ENCODE measurements at regions not wholly inside any gene's neighbourhood (a gene's known extent, or its start where the extent isn't known, plus 50 kb on each side); places are given as distances from the start of the nearest gene placed in this dataset.
A peak's percentile ranks its signal among the peaks of the same experiment; 100 is the strongest.

DNA sequence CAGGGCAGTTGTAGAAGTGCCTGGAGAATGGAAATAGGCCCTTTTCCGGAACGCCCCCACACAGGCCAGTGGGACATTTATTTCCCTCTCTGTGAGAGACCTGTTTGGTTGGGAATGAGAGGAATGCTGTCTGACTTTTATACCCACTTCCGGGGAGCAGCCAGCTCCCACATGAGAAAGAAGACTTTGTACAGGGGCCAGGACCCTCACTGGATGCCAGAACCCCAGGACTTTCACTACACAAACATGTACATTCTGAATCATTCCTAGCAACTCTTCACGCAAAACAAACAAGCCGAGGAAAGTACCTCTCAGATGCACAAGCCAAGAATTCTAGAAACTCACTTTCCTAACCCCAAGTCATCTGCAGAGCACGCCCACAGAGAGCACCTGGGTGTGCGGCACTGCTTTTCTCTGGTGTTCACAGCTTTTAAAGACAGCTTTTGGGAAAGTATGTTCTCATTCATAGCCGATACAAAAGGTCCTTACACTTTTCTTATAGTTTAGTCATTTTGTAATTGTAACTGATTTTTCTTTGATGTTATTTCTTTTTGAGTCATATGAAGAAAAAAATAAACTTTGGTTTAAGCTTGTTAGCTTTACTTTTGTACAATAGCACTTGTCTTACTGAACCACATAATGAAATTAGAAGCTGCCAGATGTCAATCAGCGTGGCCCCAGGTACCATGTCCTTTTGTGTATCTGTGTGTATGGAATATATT, 856.1 kb upstream of the ID2 start:
- DNase-seq (peak in 2 of 6 donors; percentile 45 to 47), FAIRE-seq (no peak), ATAC-seq (peak; percentile 69 to 88 (median 82))
- TF ChIP-seq CTCF (IDR thresholded peaks at IDR 0.05), result no peak
- H3K9me3 ChIP-seq, result no peaks in the 10 kb centered on the region
- no peaks in the 10 kb centered on the region for H3K36me3 ChIP-seq
- no peaks in the 10 kb centered on the region for H3K27me3 ChIP-seq
- H3K4me1 ChIP-seq, result no peaks in the 10 kb centered on the region
- intact Hi-C loops (cut with DNase I), result no loop called here
- 61 to 67% methylated on average over 9 of the region's 9 CpGs for WGBS, 2 donors
- H3K27ac ChIP-seq, result peak overlapping the region; percentile 17 to 63 (median 50)
- H3K4me3 ChIP-seq, result no peak overlapping the region

GRCh38 chr2:7826656-7827055, 855.2 kb upstream of the ID2 start:
- Histone ChIP-seq H3K27me3 (no peaks in the 10 kb centered on the region), H3K4me1 (no peaks in the 10 kb centered on the region), H3K27ac (peak overlapping the region in 1 of 4 donors; percentile 8), H3K36me3 (no peaks in the 10 kb centered on the region), H3K9me3 (no peaks in the 10 kb centered on the region), H3K4me3 (no peak overlapping the region)
- ATAC-seq, result no peak
- FAIRE-seq, result no peak
- no peak for DNase-seq
- TF ChIP-seq CTCF (IDR thresholded peaks at IDR 0.05), result no peak
- intact Hi-C loops (cut with DNase I), result no loop called here
- 89 to 97% methylated on average over 4 of the region's 4 CpGs for WGBS, 2 donors

DNA sequence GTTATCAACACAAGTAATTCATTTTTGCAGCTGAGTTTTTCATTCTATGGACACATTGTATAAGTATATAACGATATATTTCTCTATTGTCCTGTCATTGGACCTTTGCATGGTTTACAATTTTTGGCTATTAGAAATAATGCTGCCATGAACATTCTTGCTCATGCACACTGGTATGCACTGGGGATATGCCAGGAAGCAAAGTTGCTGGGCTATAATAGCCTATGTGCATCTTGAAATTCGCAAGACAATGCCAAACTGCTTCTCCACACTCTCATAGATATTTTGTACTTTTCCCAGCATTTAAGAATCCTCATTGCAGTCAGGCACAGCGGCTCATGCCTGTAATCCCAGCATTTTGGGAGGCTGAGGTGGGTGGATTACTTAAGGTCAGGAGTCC, 852.6 kb upstream of the ID2 start:
- TF ChIP-seq CTCF (IDR thresholded peaks at IDR 0.05), result no peak
- Histone ChIP-seq H3K36me3 (no peaks in the 10 kb centered on the region), H3K4me3 (no peak overlapping the region), H3K27me3 (no peaks in the 10 kb centered on the region), H3K9me3 (no peaks in the 10 kb centered on the region), H3K27ac (no peak overlapping the region), H3K4me1 (no peaks in the 10 kb centered on the region)
- no peak for ATAC-seq
- intact Hi-C loops (cut with DNase I), result no loop called here
- FAIRE-seq, result no peak
- DNase-seq, result no peak
- WGBS, 2 donors, result 83 to 93% methylated on average over 3 of the region's 3 CpGs

DNA sequence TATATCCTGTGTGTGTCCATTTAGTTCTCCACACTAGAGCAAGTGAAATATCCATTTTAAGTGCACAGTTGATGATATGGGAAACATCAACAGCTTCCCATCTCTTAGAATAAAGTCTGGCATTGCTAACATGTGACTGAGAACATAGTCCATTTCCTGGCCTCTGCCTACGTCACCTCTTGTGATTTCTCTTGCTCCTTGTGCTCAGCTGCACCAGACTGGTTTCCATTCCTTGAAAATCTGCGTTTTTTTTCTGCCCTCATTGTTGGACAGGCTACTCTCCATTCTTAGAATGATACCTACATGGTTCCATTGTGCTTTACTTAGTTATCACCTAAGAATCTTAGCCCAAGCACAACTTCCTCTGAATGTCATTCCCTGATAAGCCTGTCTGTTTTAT, 851.2 kb upstream of the ID2 start:
- WGBS, 2 donors, result 72 to 73% methylated on average over 2 of the region's 2 CpGs
- Histone ChIP-seq H3K4me3 (no peak overlapping the region), H3K9me3 (no peaks in the 10 kb centered on the region), H3K4me1 (no peaks in the 10 kb centered on the region), H3K36me3 (no peaks in the 10 kb centered on the region), H3K27ac (no peak overlapping the region), H3K27me3 (no peaks in the 10 kb centered on the region)
- intact Hi-C loops (cut with DNase I), result no loop called here
- TF ChIP-seq CTCF (IDR thresholded peaks at IDR 0.05), result no peak
- FAIRE-seq (no peak), DNase-seq (no peak), ATAC-seq (no peak)

DNA sequence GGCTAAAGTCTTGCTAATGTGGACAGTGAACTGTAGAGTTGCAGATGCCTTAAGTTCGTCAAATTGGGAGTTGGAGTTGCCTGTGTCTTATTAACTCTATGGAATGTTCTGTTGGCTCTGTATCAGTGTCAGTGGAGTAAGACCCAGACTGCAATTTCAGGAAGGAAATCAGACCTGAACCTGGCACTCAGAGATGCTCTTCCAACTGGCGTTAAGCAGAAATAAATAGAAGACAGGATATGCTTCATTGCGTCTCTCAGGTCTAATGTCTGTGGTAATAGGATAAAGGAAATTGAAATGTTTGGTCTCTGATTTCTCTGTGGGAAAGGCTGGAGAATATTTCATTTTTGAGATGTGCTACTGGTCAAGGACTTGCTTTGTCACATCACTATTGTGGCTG, 846.7 kb upstream of the ID2 start:
- ATAC-seq (no peak), DNase-seq (no peak), FAIRE-seq (no peak)
- intact Hi-C loops (cut with DNase I), result no loop called here
- Histone ChIP-seq H3K27me3 (no peaks in the 10 kb centered on the region), H3K27ac (no peak overlapping the region), H3K36me3 (no peaks in the 10 kb centered on the region), H3K9me3 (no peaks in the 10 kb centered on the region), H3K4me1 (no peaks in the 10 kb centered on the region), H3K4me3 (no peak overlapping the region)
- 68 to 72% methylated on average over 3 of the region's 3 CpGs for WGBS, 2 donors
- no peak for TF ChIP-seq CTCF (IDR thresholded peaks at IDR 0.05)
